ENCODE measurements at regions not wholly inside any gene's neighbourhood (a gene's known extent, or its start where the extent isn't known, plus 50 kb on each side); places are given as distances from the start of the nearest gene placed in this dataset.

DNA sequence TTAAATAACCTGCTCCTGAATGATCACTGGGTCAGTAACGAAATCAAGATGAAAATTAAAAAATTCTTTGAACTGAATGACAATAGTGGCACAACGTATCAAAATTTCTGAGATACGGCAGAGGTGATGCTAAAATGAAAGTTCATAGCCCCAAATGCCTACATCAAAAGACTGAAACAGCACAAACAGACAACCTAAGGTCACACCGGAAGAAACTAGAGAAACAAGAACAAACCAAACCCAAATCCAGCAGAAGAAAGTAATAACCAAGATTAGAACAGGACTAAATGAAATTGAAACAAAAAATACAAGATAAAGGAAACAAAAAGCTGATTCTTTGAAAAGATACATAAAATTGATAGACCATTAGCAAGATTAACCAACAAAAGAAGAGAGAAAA is 324.1 kb downstream of the RBM26 start:
- FAIRE-seq, result no peak

- no peak for FAIRE-seq
Measured at GRCh38 chr13:79079351-79079839, 326.7 kb downstream of the RBM26 start.

GRCh38 chr13:79075703-79076102 is 330.4 kb downstream of the RBM26 start:
- no peak for FAIRE-seq

DNA sequence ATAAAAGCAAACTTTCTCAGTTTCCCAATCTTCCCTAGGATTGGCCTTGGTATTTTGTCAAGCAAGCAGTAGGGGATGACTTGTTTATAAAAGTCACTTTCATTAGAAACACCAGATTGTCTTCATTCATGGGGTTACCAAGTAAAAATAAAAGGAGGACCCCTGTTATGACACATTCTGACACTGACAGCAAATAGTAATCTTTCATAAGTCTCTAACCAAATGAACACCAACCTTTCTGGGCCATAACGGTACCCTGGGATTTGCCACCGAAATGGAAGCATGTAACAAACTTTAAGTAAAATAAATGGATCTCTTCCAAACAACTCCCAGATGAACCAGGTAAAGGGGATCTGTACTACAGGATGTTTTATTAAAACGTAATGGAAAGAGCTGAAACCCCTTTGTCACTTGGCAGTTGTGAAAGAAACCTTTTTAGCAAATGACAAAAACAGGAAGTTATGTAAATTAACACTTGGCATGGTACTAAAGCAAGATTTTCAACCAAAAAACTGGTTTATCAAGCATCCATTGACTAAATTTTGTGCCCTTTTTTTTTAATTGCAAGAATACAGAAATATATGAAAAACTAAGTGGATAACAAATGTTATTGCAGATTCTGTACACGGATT is 335.6 kb downstream of the RBM26 start:
- no peak for FAIRE-seq

- no peak for FAIRE-seq
Measured at GRCh38 chr13:79062291-79062690, 343.8 kb downstream of the RBM26 start.

- no peak for FAIRE-seq
Measured at GRCh38 chr13:79060216-79060615, 345.8 kb downstream of the RBM26 start.

GRCh38 chr13:79056706-79057105 is 349.3 kb downstream of the RBM26 start:
- FAIRE-seq, result no peak

- no peak for FAIRE-seq
Measured at GRCh38 chr13:79051472-79051871, 354.6 kb downstream of the RBM26 start.

GRCh38 chr13:79044415-79044814 is 361.6 kb downstream of the RBM26 start:
- FAIRE-seq, result no peak

DNA sequence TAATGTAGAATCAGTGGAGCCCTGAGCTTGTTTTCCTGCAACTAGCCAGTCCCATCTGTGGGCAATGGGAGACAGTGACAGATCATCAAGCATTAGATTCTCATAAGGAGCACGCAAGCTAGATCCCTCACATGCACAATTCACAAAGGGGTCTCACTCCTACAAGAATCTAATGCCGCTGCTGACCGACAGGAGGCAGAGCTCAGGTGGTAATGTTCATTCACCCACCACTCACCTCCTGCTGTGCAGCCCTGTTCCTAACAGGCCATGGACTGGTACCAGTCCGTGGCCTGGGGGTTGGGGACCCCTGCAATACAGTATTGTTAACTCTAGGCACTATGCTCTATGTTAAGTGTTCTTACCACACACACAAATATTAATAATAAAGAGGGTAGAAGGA is 362.8 kb downstream of the RBM26 start:
- FAIRE-seq, result no peak

- FAIRE-seq, result no peak
Measured at GRCh38 chr13:79037197-79037596, 368.9 kb downstream of the RBM26 start.

GRCh38 chr13:79034341-79034740 is 371.7 kb downstream of the RBM26 start:
- no peak for FAIRE-seq

DNA sequence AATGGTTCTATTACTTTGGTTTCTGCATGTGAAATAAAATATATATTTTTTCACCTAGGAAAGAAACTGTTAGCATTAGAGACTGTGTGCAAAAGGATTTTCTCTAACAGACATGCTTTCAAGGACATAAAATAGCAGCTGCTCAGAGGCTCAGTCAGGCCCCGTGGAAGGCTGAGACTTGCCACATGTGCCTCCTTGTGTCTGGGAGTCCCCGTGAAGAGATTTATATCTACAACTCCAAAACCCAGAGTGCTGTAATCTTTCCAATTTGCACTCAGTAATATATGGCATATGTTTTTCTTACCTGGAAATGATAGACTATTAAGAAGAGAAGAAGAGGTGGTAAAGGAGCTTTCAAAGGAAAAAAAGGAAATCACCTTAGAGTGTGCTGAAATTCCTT is 371.6 kb upstream of the OBI1 start:
- FAIRE-seq, result no peak

DNA sequence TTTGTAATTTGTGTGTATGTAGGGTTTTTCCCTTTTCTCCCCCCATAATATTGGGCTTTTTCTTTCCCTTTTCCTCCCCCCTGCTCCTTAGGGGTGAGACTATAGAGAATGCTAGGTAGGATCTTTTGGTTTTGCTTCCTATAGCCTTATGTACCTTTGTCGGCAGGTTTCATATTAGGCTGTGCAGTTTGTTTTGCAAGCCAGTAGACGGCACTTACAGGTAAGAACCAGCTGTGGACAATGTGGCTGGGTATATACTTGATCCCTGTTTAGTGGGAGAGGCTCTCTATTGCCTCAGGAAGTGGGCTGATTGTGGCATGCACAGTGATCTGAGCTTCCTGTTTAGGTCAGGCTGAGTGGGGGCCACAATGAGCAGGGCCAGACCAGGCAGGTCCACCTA is 359.2 kb upstream of the OBI1 start:
- FAIRE-seq, result no peak

- no peak for FAIRE-seq
Measured at GRCh38 chr13:79011179-79011578, 352.2 kb upstream of the OBI1 start.

GRCh38 chr13:79003989-79004898 is 345.3 kb upstream of the OBI1 start:
- no peak for FAIRE-seq

DNA sequence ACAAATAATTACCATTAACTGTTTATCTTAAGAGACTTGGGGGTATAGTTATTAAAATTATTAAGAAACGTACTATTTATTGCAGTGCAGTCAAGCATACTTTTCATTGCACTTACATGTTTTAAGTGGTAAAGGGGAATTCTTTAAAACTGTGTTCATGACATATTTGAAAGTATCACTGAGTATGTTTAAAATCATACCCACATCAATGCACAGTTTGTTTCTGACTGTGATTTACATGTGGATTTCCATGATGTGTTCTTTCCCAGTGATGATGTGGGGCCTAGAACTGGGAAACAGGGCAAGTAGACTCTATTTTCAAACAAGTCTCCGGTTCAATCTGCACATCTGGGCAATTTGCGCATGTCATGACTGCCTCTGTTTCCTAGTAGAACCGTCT is 340.5 kb upstream of the OBI1 start:
- FAIRE-seq, result no peak

GRCh38 chr13:78998630-78999315 is 339.8 kb upstream of the OBI1 start:
- no peak for FAIRE-seq

- no peak for FAIRE-seq
Measured at GRCh38 chr13:78997902-78998629, 339.1 kb upstream of the OBI1 start.

DNA sequence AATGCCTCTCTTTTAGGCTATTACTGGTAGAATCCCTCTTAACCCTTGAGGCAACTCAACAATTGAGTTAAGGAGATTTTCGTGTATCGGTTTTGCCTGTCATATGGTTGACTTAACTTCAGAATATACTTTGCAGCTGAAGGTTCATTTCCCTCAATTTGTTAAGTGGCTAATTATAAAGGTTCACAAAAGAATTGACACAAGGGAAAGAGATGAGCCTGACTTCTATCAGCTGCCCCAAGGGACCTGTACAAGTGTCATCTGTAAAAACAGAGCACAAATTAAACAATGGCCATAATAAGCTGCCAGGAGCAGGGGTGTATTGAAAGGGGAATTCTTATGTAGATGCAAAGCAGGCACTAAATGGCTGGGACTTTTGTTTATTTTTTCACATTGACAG is 334.8 kb upstream of the OBI1 start:
- no peak for FAIRE-seq

GRCh38 chr13:78981913-78982312 is 323.0 kb upstream of the OBI1 start:
- FAIRE-seq, result no peak

DNA sequence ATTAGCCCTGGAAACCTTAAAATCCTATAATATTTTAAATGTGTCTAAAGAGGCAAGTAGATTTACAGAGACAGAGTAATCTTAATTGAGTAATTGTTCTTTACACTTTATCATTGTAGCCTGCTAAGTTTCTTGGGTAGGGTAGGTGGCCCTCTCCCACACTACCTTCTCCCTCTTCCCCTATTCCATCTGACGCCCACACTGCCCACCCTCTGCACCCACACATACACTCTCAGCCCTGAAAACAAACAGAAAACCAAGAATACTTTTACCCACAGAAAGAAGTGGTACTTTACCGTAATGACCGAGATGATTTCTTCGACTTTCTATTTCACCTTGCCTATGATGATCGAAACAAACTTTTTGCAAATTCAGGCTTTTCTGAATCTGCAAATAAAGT is 320.4 kb upstream of the OBI1 start:
- FAIRE-seq, result no peak

GRCh38 chr13:78978381-78978998 is 319.5 kb upstream of the OBI1 start:
- FAIRE-seq, result peak; percentile 79
